ENCODE measurements at regions not wholly inside any gene's neighbourhood (a gene's known extent, or its start where the extent isn't known, plus 50 kb on each side); places are given as distances from the start of the nearest gene placed in this dataset.

DNA sequence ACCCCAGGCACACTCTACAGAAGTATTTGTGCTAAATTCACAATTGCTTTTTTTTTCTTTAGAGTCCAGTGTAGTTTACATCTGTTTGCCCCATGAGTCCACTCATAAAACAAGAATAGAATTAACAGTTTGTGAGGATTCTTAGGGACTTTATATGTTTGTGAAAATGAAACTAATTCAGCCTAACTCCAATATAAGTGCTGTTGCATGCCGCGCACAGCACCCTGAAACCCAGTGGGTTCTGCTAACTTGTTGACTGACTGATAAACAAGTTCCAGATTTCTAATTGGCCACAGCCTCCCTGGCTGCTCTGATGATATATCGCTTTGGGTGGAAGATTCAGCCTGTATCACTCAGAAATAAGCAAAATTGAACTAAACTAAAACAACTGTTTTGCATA lies 561.4 kb downstream of the PKHD1 start:
- TF ChIP-seq POLR2A (IDR thresholded peaks at IDR 0.05; ENCODE audit: insufficient read depth in 1 of 2, low read depth in 2 of 2, low read length in 2 of 2) (no peak), HDAC2 (CRISPR knock-in tag; IDR thresholded peaks at IDR 0.05) (no peak), ZNF180 (CRISPR knock-in tag; IDR thresholded peaks at IDR 0.05; ENCODE audit: borderline replicate concordance, low read depth) (no peak), ZNF75D (CRISPR knock-in tag; IDR thresholded peaks at IDR 0.05; ENCODE audit: borderline replicate concordance) (no peak), EZH2 (conservative IDR thresholded peaks at IDR 0.05; ENCODE audit: low read depth, low read length) (no peak), ZNF274 (CRISPR knock-in tag; IDR thresholded peaks at IDR 0.05) (no peak), RFX5 (IDR thresholded peaks at IDR 0.05; ENCODE audit: low read depth, low read length) (no peak), TCF12 (IDR thresholded peaks at IDR 0.05) (no peak), TCF12 (CRISPR knock-in tag; IDR thresholded peaks at IDR 0.05) (no peak), CHD4 (IDR thresholded peaks at IDR 0.05; ENCODE audit: borderline replicate concordance, low read length) (no peak), MAFF (IDR thresholded peaks at IDR 0.05; ENCODE audit: low read depth, low read length) (no peak)
- TF ChIP-seq, protein P1, sequence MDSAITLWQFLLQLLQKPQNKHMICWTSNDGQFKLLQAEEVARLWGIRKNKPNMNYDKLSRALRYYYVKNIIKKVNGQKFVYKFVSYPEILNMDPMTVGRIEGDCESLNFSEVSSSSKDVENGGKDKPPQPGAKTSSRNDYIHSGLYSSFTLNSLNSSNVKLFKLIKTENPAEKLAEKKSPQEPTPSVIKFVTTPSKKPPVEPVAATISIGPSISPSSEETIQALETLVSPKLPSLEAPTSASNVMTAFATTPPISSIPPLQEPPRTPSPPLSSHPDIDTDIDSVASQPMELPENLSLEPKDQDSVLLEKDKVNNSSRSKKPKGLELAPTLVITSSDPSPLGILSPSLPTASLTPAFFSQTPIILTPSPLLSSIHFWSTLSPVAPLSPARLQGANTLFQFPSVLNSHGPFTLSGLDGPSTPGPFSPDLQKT (CRISPR knock-in tag; IDR thresholded peaks at IDR 0.05; ENCODE audit: borderline replicate concordance) = no peak
- TF ChIP-seq, protein P2, sequence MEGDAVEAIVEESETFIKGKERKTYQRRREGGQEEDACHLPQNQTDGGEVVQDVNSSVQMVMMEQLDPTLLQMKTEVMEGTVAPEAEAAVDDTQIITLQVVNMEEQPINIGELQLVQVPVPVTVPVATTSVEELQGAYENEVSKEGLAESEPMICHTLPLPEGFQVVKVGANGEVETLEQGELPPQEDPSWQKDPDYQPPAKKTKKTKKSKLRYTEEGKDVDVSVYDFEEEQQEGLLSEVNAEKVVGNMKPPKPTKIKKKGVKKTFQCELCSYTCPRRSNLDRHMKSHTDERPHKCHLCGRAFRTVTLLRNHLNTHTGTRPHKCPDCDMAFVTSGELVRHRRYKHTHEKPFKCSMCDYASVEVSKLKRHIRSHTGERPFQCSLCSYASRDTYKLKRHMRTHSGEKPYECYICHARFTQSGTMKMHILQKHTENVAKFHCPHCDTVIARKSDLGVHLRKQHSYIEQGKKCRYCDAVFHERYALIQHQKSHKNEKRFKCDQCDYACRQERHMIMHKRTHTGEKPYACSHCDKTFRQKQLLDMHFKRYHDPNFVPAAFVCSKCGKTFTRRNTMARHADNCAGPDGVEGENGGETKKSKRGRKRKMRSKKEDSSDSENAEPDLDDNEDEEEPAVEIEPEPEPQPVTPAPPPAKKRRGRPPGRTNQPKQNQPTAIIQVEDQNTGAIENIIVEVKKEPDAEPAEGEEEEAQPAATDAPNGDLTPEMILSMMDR (CRISPR knock-in tag; IDR thresholded peaks at IDR 0.05) = no peak
- TF ChIP-seq, protein P3, sequence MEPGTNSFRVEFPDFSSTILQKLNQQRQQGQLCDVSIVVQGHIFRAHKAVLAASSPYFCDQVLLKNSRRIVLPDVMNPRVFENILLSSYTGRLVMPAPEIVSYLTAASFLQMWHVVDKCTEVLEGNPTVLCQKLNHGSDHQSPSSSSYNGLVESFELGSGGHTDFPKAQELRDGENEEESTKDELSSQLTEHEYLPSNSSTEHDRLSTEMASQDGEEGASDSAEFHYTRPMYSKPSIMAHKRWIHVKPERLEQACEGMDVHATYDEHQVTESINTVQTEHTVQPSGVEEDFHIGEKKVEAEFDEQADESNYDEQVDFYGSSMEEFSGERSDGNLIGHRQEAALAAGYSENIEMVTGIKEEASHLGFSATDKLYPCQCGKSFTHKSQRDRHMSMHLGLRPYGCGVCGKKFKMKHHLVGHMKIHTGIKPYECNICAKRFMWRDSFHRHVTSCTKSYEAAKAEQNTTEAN (CRISPR knock-in tag; conservative IDR thresholded peaks at IDR 0.05) = no peak
- TF ChIP-seq, protein P4, sequence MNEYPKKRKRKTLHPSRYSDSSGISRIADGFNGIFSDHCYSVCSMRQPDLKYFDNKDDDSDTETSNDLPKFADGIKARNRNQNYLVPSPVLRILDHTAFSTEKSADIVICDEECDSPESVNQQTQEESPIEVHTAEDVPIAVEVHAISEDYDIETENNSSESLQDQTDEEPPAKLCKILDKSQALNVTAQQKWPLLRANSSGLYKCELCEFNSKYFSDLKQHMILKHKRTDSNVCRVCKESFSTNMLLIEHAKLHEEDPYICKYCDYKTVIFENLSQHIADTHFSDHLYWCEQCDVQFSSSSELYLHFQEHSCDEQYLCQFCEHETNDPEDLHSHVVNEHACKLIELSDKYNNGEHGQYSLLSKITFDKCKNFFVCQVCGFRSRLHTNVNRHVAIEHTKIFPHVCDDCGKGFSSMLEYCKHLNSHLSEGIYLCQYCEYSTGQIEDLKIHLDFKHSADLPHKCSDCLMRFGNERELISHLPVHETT (CRISPR knock-in tag; conservative IDR thresholded peaks at IDR 0.05) = no peak
